HUES6 (cell line): ENCODE measurements at regions not wholly inside any gene's neighbourhood (a gene's known extent, or its start where the extent isn't known, plus 50 kb on each side); places are given as distances from the start of the nearest gene placed in this dataset.
A peak's percentile ranks its signal among the peaks of the same experiment; 100 is the strongest.

ENCODE experiments used
- H3K27ac ChIP-seq: 2 replicates; pipeline ENCODE4 v1.7.0; 2013; ENCODE audit warnings: low read depth, mild to moderate bottlenecking, low read length, inconsistent platforms
- H3K27me3 ChIP-seq: 2 replicates; pipeline ENCODE4 v1.6.1; 2013; ENCODE audit warnings: low read length; ENCODE audit not compliant: control insufficient read depth, insufficient read depth
- H3K36me3 ChIP-seq: 2 replicates; pipeline ENCODE4 v1.6.1; 2013; ENCODE audit warnings: low read length; ENCODE audit not compliant: control insufficient read depth, insufficient read depth
- H3K4me1 ChIP-seq: 2 replicates; pipeline ENCODE4 v1.6.1; 2013; ENCODE audit warnings: low read length; ENCODE audit not compliant: control insufficient read depth, insufficient read depth
- H3K4me3 ChIP-seq: 2 replicates; pipeline ENCODE4 v1.5.1; 2013; ENCODE audit warnings: low read depth, low read length
- H3K9ac ChIP-seq: one replicate; pipeline ENCODE4 v1.6.1; 2013; ENCODE audit warnings: mild to moderate bottlenecking, low read length
- H3K9me3 ChIP-seq: 2 replicates; pipeline ENCODE4 v1.6.1; 2013; ENCODE audit warnings: low read depth, low read length; ENCODE audit not compliant: control insufficient read depth, insufficient read depth

DNA sequence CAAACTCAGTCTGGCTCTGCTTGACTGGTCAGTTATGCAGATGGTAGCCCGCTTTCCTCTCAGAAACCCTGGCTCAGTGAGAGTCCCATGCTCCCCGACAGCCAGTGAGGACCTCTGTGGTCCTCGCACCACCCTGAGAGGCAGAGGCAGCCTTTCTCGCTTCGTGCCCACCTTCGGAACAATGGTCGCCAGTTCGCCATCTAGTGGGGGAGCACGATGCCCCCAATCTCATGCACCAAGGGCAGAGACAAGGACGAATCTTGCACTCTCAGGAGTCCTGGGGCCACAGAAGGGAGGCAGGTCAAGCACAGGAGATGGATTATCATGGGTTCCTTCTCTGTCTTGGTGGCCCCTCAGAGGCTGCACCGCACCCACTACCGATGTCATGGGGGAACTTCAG lies 75.2 kb downstream of the RHCG start:
- Histone ChIP-seq H3K27me3 (peaks cover 89% of the 10 kb centered on the region), H3K4me1 (peaks cover 6% of the 10 kb centered on the region; the same call in 1 of the 2 replicates), H3K4me3 (no peak overlapping the region), H3K36me3 (no peaks in the 10 kb centered on the region), H3K9ac (no peak overlapping the region), H3K9me3 (no peaks in the 10 kb centered on the region), H3K27ac (no peak overlapping the region)

DNA sequence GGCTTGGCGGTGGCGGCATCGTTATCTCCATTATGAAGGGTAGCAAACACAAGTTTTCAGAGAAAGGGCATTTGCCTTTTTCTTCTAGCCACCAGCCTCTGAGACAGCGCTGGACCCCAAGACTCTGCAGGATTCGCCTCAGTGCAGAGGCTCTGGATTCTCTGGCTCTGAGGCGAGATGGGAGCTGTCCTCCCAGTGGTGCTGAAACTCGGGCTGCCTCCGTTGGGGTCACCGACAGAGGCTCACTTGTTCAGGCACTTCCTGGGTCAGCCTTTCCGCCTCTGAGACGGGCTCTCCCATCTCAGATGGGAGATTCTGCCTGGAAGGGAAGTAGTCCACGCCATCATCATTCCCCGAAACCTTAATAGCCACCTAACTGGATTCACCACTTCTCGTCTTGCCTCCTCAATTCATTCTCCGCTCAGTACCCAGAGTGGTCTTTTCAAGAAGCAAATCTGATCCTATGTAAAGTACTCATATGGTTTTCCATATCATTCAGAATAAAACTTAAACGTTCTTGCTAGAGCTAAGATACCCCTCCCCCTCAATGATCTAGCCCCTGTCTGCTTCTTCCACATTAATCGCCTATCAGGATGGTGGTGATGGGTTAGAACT lies 76.9 kb downstream of the RHCG start:
- Histone ChIP-seq H3K9me3 (no peaks in the 10 kb centered on the region), H3K27me3 (peaks cover 97% of the 10 kb centered on the region), H3K36me3 (no peaks in the 10 kb centered on the region), H3K9ac (no peak overlapping the region), H3K27ac (no peak overlapping the region), H3K4me3 (no peak overlapping the region), H3K4me1 (peaks cover 6% of the 10 kb centered on the region; the same call in 1 of the 2 replicates)

DNA sequence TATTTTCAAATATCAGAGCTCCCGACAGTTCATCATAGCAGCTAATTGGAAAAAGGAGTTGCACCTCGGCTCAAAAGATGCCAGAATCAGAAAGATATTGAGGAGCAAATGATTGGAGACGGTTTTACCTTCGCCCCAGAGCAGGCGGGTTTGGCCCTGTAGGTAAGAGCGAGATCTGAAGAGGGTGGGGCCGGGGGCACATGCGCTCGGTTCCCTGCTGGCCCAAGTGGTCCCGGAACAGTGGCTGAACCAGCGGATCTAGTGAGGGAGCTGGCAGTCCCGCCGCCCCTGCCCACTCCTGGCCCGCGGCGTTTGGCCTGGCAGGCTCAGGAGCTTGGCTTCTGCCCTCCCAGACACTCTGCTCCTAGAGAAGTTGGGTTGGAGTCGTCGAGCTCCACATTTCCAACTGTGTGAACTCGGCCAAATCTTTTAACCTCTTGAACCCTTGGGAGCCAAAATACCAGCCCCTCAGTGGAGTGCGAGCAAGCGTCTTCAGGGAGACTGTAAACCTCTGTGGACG lies 79.1 kb downstream of the RHCG start:
- H3K36me3 ChIP-seq, result no peaks in the 10 kb centered on the region
- H3K27me3 ChIP-seq, result peaks cover 99% of the 10 kb centered on the region
- no peak overlapping the region for H3K4me3 ChIP-seq
- no peaks in the 10 kb centered on the region for H3K9me3 ChIP-seq
- no peak overlapping the region for H3K27ac ChIP-seq
- no peak overlapping the region for H3K9ac ChIP-seq
- H3K4me1 ChIP-seq, result no peaks in the 10 kb centered on the region; the same call in 1 of the 2 replicates

DNA sequence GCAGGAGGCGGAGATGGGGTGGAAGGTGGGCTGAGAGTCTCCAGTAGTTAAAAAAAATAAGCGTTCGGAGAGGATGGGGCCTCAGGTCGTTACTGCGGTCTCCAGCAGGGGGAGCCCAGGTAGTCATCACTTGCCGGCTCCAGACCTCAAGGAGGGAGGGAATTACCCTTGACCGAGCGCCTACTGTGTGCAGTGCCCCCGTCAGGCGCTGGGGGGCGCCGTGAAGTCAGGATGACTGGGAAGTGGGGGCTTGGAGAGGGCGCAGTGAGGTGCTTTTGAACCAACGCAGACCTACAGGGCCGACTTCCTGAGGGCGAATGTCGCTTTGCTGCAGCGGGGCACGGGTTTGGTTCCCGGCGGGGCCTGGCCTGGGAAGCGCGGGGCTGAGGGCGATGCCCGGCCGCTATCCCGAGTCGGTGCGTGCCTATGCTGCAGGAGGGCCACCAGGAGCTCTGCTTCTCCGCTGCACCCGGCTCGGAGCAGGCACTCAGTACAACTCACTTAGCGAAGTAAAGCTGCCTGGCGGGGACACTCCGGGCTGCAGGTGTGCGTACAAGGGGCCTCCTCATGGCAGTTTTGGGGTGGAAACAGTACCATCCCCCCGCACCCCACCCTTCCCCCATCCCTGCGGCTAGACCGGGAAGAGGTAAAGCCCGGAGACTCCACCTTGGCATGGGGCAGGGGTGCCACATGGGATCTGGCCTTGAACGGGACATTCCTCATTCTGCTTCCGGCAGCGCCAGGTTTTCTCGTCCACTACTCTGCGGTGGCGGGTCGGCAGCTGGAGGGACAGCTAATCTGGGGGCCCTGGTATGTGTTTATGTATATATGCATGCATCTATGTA lies 79.8 kb downstream of the RHCG start:
- Histone ChIP-seq H3K9ac (no peak overlapping the region), H3K4me3 (peak overlapping the region; percentile 45; the same call in 1 of the 2 replicates), H3K4me1 (peaks cover 7% of the 10 kb centered on the region), H3K9me3 (no peaks in the 10 kb centered on the region), H3K27ac (no peak overlapping the region), H3K27me3 (peaks cover 99% of the 10 kb centered on the region), H3K36me3 (no peaks in the 10 kb centered on the region)

DNA sequence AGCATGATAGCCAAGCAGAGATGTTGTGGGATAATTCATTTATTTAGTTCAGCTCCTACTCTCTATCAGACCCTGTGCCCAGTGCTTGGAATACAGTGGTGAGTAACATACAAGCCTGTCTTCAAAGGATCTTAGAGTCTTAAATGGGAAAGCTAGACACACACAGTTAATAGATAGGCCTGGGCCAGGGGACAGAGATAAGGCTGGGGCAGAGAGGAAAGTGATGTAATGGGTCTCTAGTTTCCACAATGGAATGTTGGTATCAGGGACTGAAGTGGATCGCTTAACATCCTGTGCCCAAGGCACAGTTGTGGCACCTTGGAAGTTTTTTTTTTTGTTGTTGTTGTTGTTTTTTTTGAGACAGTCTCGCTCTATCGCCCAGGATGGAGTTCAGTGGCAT lies 79.9 kb upstream of the POLG start:
- H3K36me3 ChIP-seq, result no peaks in the 10 kb centered on the region
- no peaks in the 10 kb centered on the region for H3K9me3 ChIP-seq
- H3K27ac ChIP-seq, result no peak overlapping the region
- no peak overlapping the region for H3K9ac ChIP-seq
- H3K4me3 ChIP-seq, result no peak overlapping the region
- peaks cover 99% of the 10 kb centered on the region for H3K27me3 ChIP-seq
- peaks cover 10% of the 10 kb centered on the region for H3K4me1 ChIP-seq

DNA sequence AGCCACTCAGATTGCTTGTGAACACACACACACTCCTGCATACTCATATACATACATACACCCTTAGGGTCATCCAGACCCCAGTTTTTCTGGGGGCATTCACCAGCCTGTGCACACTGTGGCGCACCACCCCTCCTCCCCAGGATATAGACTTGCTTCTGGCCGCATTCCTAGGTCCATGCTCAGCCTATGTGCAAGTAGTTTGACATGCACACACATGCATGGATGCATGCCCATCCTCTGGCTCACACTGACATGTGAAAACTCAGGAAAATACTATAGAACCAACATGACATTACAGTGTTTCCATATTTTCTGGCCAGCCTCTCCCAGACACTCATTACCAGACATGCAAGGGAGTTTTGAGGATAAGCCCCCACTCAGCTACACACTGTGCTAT lies 79.3 kb upstream of the POLG start:
- H3K27me3 ChIP-seq, result peaks cover 99% of the 10 kb centered on the region
- no peaks in the 10 kb centered on the region for H3K9me3 ChIP-seq
- H3K27ac ChIP-seq, result no peak overlapping the region
- no peaks in the 10 kb centered on the region for H3K36me3 ChIP-seq
- H3K4me1 ChIP-seq, result peaks cover 17% of the 10 kb centered on the region
- no peak overlapping the region for H3K4me3 ChIP-seq
- H3K9ac ChIP-seq, result no peak overlapping the region

DNA sequence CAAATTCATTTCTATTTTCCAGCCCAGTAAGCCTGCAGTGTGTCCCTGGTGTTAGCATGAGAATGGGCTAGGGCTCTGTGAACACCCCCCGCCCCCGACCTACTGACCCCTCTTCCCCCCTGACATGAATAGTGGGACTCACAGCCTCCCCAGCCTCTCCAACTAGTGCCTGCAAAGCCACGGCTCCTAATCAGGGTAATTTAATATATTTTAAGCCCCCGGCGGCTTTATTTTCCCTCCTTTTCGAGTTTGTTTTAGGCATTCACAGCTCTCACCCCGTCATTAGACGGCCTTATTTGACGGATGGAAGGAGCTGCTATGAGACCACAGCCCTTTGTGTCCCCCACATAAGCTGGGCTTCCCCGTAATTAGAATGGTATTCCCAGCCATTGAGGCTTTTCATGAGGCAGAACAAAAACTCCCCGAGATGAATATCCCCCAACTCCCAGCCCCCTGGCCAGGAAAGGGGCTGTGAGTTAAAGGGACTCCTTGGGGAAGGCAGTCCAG lies 78.3 kb upstream of the POLG start:
- H3K36me3 ChIP-seq, result no peaks in the 10 kb centered on the region
- H3K9me3 ChIP-seq, result no peaks in the 10 kb centered on the region
- H3K4me3 ChIP-seq, result no peak overlapping the region
- peaks cover 99% of the 10 kb centered on the region for H3K27me3 ChIP-seq
- H3K9ac ChIP-seq, result no peak overlapping the region
- no peak overlapping the region for H3K27ac ChIP-seq
- peaks cover 25% of the 10 kb centered on the region for H3K4me1 ChIP-seq

DNA sequence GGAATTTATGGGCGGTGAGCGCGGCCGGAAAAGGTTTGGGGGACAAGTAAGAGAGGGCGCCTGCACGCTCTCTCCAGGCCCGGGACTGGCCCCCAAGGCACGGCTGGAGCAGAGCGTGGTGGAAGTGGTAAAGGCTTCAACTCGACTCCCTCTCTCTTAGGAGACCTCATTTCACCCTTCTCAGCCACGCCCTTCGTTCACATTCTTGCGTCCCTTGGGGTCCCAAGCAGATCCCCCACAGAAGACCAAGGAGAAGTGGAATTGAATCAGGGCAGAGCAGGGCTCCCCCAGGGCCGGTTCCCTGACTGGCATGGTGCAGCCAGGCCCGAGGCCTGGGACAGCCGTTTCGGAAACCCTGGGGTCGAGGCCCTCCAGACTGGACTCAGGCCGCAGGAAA lies 75.4 kb upstream of the POLG start:
- Histone ChIP-seq H3K27me3 (peaks cover 100% of the 10 kb centered on the region), H3K36me3 (no peaks in the 10 kb centered on the region), H3K4me3 (no peak overlapping the region), H3K9ac (no peak overlapping the region), H3K9me3 (no peaks in the 10 kb centered on the region), H3K27ac (no peak overlapping the region), H3K4me1 (peaks cover 39% of the 10 kb centered on the region)

DNA sequence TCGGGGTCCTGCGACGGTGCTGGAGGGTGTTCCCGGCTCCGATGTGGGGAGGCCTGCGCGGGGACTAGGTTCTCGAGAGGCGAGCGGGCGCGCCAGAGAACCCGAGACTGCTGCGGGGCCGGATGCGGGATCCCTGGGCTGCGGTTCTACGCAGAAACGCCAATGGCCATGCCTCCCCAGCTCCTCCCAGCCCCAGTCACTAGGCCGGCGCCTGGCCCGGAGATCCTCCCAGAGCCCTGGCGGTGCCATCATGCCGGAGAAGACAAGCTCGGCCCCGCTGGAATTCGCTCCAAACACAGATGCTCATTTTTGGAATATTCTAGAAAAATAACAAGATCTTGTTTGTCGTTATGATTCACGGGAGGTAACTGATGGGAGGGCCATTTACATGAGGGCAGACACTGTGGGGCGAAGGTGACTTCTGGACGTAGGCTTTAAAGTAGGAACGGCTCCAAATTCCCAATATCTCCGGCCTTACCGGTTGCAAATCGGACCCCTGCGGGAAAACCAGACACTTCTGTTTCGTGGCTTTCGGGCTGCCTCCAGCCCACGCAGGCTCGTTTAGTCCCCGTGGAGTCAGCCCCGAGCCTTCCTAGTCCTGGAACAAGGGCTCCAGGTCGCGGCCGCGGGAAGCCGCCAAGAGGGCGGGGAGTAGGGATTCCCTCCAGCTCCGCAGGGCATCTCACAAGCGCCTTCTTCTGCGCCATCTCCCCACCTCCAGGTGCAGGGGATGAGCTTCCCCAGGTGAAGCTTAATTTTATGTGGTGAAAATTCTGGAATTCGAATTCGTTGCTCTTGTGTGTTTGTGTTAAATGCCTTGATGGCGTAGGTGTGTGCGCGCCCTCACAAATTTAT lies 74.8 kb upstream of the POLG start:
- Histone ChIP-seq H3K27me3 (peaks cover 100% of the 10 kb centered on the region), H3K4me1 (peaks cover 39% of the 10 kb centered on the region), H3K27ac (no peak overlapping the region), H3K9ac (no peak overlapping the region), H3K9me3 (no peaks in the 10 kb centered on the region), H3K4me3 (peak overlapping the region; percentile 32), H3K36me3 (no peaks in the 10 kb centered on the region)

DNA sequence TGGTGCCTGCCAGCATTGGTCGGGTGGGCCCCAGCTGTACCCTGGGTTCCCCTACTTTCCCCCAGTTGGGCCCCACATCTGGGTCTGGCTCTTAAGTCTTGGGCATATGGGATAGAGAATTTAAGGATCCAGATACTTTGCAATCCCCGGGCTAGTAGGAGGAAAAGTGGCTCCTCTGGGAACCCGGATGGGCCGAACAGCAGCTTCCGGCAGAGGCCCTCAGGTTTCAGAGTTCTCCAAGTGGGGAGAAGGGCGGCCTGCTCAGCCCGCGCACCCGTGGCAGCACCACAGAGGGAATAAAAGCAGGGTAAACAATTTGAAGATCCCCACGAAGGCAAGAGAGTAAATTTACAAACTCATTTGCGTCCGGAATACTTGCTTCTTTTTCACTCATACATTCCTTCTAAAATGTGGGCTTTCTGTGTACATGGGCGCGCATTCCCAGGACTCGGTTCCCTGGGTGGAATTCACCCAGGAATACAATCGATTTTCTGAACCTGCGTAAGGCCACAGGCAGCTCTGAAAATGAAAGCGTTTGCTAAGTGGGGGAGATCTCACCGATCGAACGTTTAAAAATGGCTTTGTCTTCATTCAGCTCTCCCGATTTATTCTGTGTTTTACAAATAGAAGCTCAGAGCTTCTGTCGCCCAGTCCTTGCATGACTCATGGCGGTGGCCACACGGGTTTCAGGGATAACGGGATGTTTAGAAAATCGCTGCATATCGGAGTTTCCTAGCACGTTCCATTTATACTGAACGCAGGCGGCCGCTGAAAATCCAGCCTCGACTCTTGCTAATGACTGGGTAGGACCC lies 74.0 kb upstream of the POLG start:
- Histone ChIP-seq H3K36me3 (no peaks in the 10 kb centered on the region), H3K27ac (no peak overlapping the region), H3K9me3 (no peaks in the 10 kb centered on the region), H3K4me1 (peaks cover 39% of the 10 kb centered on the region), H3K4me3 (peak overlapping the region; percentile 36), H3K27me3 (peaks cover 100% of the 10 kb centered on the region), H3K9ac (no peak overlapping the region)
